Esophagus squamous epithelium (tissue), 5 donors: ENCODE measurements at regions not wholly inside any gene's neighbourhood (a gene's known extent, or its start where the extent isn't known, plus 50 kb on each side); places are given as distances from the start of the nearest gene placed in this dataset.

Experiments
- DNase-seq: peaks from one replicate; lab custom pipeline; 2025; lab: John Stamatoyannopoulos, UW
- H3K27ac ChIP-seq, 4 donors: fragments of 200-600 bp; sonication (generic); one replicate each; pipeline ENCODE4 v1.5.1; 2016 to 2019; ENCODE audit warnings: mild to moderate bottlenecking in 1 of 4
- H3K27me3 ChIP-seq, 4 donors: fragments of 200-600 bp; sonication (generic); 1 replicate in 3 of 4; 2 replicates in 1 of 4; pipeline versions ENCODE4 v1.5.1 to v1.6.0; 2017 to 2021; ENCODE audit warnings: antibody characterized with exemption in 1 of 4
- H3K36me3 ChIP-seq, 3 donors: fragments of 200-600 bp; sonication (generic); one replicate each; pipeline ENCODE4 v1.5.1; 2016 to 2019
- H3K4me1 ChIP-seq, 3 donors: fragments of 200-600 bp; sonication (generic); one replicate each; pipeline ENCODE4 v1.5.1; 2017 to 2019
- H3K4me3 ChIP-seq, 4 donors: fragments of 200-600 bp; sonication (generic); 1 replicate in 3 of 4; 2 replicates in 1 of 4; pipeline ENCODE4 v1.5.1; 2016 to 2019; ENCODE audit warnings: mild to moderate bottlenecking in 2 of 4, moderate library complexity in 1 of 4
- H3K9me3 ChIP-seq, 3 donors: fragments of 200-600 bp; sonication (generic); one replicate each; pipeline ENCODE4 v1.5.1; 2016 to 2019
- CTCF ChIP-seq, 6 experiments: fragments of 450-650 bp in 4 of 6; fragments of 200-600 bp in 2 of 6; sonication (generic) in 2 of 6; IDR thresholded peaks; one replicate each; pipeline ENCODE4 v1.5.1; 2016 to 2019; ENCODE audit warnings: antibody characterized with exemption in 6 of 6, mild to moderate bottlenecking in 4 of 6, moderate library complexity in 4 of 6
- POLR2A ChIP-seq, 4 donors: fragments of 450-650 bp; IDR thresholded peaks; one replicate each; pipeline ENCODE4 v1.6.1; 2017; ENCODE audit warnings: antibody characterized with exemption in 4 of 4, mild to moderate bottlenecking in 4 of 4, moderate library complexity in 3 of 4
- WGBS, 2 donors: methylation state at CpG; one replicate each; pipeline ENCODE4 v1.1.5; 2018; 5-methylcytosine and 5-hydroxymethylcytosine counted together
- intact Hi-C: fragments of 100-400 bp; cut with DNase I; formaldehyde crosslinking; loops from one replicate; pipeline ENCODE4 v1.15.0; 2022
- donor health status: DM: yes; HTN: yes; CAD: no.

DNA sequence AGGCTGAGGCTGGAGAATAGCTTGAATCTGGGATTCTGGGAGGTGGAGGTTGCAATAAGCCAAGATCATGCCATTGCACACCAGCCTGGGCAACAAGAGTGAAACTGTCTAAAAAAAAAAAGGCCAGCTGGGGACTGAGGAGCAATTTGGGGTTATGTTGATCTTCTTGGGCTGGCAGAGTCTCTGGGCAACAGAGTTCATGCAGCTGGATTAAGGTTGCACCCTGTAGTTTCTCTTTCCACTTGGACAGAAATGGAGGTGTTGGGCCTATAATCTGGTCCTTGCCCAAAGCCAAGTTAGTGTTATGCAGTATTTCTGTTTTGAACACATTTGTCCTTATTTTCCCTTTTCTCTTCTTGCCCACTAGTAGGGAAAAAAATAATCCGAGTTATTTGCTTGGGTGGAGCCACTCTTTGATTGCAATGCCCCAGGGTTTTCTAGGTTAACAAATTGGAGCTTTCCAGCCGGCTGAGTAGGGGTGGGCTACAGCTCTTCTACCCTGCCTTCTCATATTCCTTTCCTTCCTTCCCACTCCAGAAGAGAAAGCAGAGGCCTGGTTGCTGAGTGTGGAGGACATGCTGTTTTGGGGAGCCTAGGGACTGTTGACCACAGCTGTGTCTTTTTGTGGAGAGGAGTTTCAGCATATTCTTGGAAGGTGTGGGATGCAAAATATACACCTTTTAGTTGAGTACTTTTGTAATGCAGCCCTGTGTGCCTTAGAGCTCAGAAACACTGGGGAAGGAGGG lies 213.9 kb downstream of the SOX4 start:
- TF ChIP-seq CTCF (IDR thresholded peaks at IDR 0.05) (no peak), POLR2A (IDR thresholded peaks at IDR 0.05) (no peak)
- DNase-seq: no peak

GRCh38 chr6:21808045-21808470 lies 214.5 kb downstream of the SOX4 start:
- Histone ChIP-seq H3K27ac (peak overlapping the region; percentile 53 to 82 (median 62)), H3K27me3 (no peaks in the 10 kb centered on the region), H3K9me3 (no peaks in the 10 kb centered on the region), H3K36me3 (no peaks in the 10 kb centered on the region), H3K4me1 (peaks cover 6 to 21% (median 16%) of the 10 kb centered on the region in 3 donors), H3K4me3 (peak overlapping the region in 1 of 4 donors; percentile 43)
- intact Hi-C loops: no loop called here
- no peak for TF ChIP-seq CTCF (IDR thresholded peaks at IDR 0.05)
- TF ChIP-seq POLR2A (IDR thresholded peaks at IDR 0.05): no peak
- 22 to 31% methylated on average over 6 to 7 of the region's 7 CpGs for WGBS, 2 donors
- no peak for DNase-seq

More for the DNA sequence above, 213.9 kb downstream of the SOX4 start:
- Histone ChIP-seq H3K9me3 (no peaks in the 10 kb centered on the region), H3K27ac (peak overlapping the region in 3 of 4 donors; percentile 62 to 82 (median 63)), H3K36me3 (no peaks in the 10 kb centered on the region), H3K4me3 (no peak overlapping the region), H3K27me3 (no peaks in the 10 kb centered on the region), H3K4me1 (peaks cover 6 to 21% (median 16%) of the 10 kb centered on the region in 3 donors)
- 54 to 74% methylated on average over 2 of the region's 2 CpGs for WGBS, 2 donors
- intact Hi-C loops: no loop called here

DNA sequence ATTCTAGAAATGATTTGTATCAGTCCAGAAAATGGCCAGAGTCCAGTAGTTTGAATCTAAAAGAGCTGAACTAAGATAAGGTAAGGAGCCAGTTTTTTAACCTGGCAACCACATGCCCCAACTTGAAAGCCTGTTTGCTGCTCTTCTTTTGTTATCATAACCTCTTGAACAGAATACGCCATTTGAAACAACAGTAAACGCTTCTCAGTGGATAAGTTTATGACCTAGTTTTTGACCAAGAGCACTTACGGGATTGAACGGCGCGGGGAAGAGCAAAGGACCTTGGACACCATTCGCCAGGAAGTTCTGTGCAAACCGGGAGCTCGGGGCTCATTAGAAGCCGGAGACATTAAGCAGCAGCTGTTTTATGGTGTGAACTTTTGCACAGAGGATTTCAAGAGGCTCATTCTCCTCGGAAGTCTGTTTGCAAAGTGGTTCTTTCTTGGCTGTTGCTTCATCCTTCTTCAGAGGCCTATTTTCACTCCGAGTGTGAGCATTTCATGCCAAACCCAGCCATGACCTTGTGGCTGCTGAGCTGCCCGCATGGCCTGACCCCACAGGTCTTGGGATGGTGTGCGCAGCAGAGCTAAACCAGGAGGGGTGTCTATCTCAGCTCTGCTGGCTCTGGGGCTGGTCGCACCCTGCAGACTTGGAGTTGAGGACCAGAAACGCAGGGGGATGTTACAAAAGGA lies 215.1 kb downstream of the SOX4 start:
- no peak for DNase-seq
- peak overlapping the region in 1 of 4 donors; percentile 43 for H3K4me3 ChIP-seq
- intact Hi-C loops: no loop called here
- H3K4me1 ChIP-seq: peaks cover 6 to 21% (median 16%) of the 10 kb centered on the region in 3 donors
- H3K36me3 ChIP-seq: no peaks in the 10 kb centered on the region
- TF ChIP-seq POLR2A (IDR thresholded peaks at IDR 0.05) (no peak), CTCF (IDR thresholded peaks at IDR 0.05) (no peak)
- H3K9me3 ChIP-seq: no peaks in the 10 kb centered on the region
- peak overlapping the region; percentile 53 to 82 (median 62) for H3K27ac ChIP-seq
- H3K27me3 ChIP-seq: no peaks in the 10 kb centered on the region
- 31 to 54% methylated on average over 14 to 16 of the region's 16 CpGs for WGBS, 2 donors

- intact Hi-C loops: no loop called here
- TF ChIP-seq CTCF (IDR thresholded peaks at IDR 0.05) (no peak), POLR2A (IDR thresholded peaks at IDR 0.05) (no peak)
- DNase-seq: no peak
- Histone ChIP-seq H3K4me1 (peaks cover 6 to 21% (median 16%) of the 10 kb centered on the region in 3 donors), H3K27me3 (no peaks in the 10 kb centered on the region), H3K27ac (peak overlapping the region in 1 of 4 donors; percentile 12), H3K36me3 (no peaks in the 10 kb centered on the region), H3K4me3 (no peak overlapping the region), H3K9me3 (no peaks in the 10 kb centered on the region)
- WGBS, 2 donors: 64 to 80% methylated on average over 4 of the region's 4 CpGs
Measured at GRCh38 chr6:21811484-21811883, 217.9 kb downstream of the SOX4 start.

GRCh38 chr6:21816231-21816630 lies 222.7 kb downstream of the SOX4 start:
- no peak overlapping the region for H3K4me3 ChIP-seq
- 76 to 90% methylated on average over 3 of the region's 3 CpGs for WGBS, 2 donors
- no peaks in the 10 kb centered on the region for H3K27me3 ChIP-seq
- no peaks in the 10 kb centered on the region for H3K9me3 ChIP-seq
- H3K36me3 ChIP-seq: no peaks in the 10 kb centered on the region
- intact Hi-C loops: no loop called here
- TF ChIP-seq POLR2A (IDR thresholded peaks at IDR 0.05) (no peak), CTCF (IDR thresholded peaks at IDR 0.05) (no peak)
- H3K27ac ChIP-seq: no peak overlapping the region
- no peaks in the 10 kb centered on the region for H3K4me1 ChIP-seq
- DNase-seq: no peak
